Skeletal muscle satellite cell (primary cell): ENCODE measurements at regions not wholly inside any gene's neighbourhood (a gene's known extent, or its start where the extent isn't known, plus 50 kb on each side); places are given as distances from the start of the nearest gene placed in this dataset.
"Not testable (repeated sequence)": the region's sequence is repeated elsewhere in the genome, so short reads cannot be mapped to it uniquely, and the experiment has no call there.

Experiments used
- H3K27me3 ChIP-seq: 2 replicates; pipeline ENCODE4 v1.7.0; 2013; ENCODE audit warnings: low read length; ENCODE audit not compliant: control insufficient read depth, insufficient read depth
- H3K36me3 ChIP-seq: 2 replicates; pipeline ENCODE4 v1.7.0; 2013; ENCODE audit warnings: mild to moderate bottlenecking, control low read depth, low read length; ENCODE audit not compliant: insufficient read depth
- H3K4me1 ChIP-seq: 2 replicates; pipeline ENCODE4 v1.7.0; 2013; ENCODE audit warnings: low read length; ENCODE audit not compliant: control insufficient read depth, insufficient read depth
- H3K4me2 ChIP-seq: 2 replicates; pipeline ENCODE4 v1.7.0; 2013; ENCODE audit warnings: mild to moderate bottlenecking, low read length
- H3K4me3 ChIP-seq: 2 replicates; pipeline ENCODE4 v1.7.0; 2013; ENCODE audit warnings: low read length
- H3K9ac ChIP-seq: 2 replicates; pipeline ENCODE4 v1.7.0; 2013; ENCODE audit warnings: mild to moderate bottlenecking, low read depth, low read length, moderate library complexity
- H3K9me3 ChIP-seq: replicated peaks from 2 replicates; pipeline ENCODE4 v1.7.0; 2013; ENCODE audit warnings: mild to moderate bottlenecking, control low read depth, low read length

GRCh38 chr10:130513686-130514476, 377.7 kb downstream of the GLRX3 start:
- no peak overlapping the region for H3K4me3 ChIP-seq
- no peaks in the 10 kb centered on the region for H3K4me1 ChIP-seq
- no peaks in the 10 kb centered on the region for H3K36me3 ChIP-seq
- H3K27me3 ChIP-seq = no peaks in the 10 kb centered on the region
- H3K9me3 ChIP-seq = peaks cover 24% of the 10 kb centered on the region
- H3K4me2 ChIP-seq = no peak overlapping the region
- H3K9ac ChIP-seq = no peak overlapping the region

GRCh38 chr10:130515670-130516069, 379.5 kb downstream of the GLRX3 start:
- Histone ChIP-seq H3K4me2 (no peak overlapping the region), H3K9me3 (peaks cover 24% of the 10 kb centered on the region), H3K27me3 (no peaks in the 10 kb centered on the region), H3K9ac (no peak overlapping the region), H3K36me3 (no peaks in the 10 kb centered on the region), H3K4me1 (no peaks in the 10 kb centered on the region), H3K4me3 (no peak overlapping the region)

- H3K9me3 ChIP-seq = peaks cover 19% of the 10 kb centered on the region
- H3K4me3 ChIP-seq = no peak overlapping the region
- H3K4me1 ChIP-seq = no peaks in the 10 kb centered on the region
- H3K9ac ChIP-seq = no peak overlapping the region
- no peaks in the 10 kb centered on the region for H3K27me3 ChIP-seq
- H3K4me2 ChIP-seq = no peak overlapping the region
- no peaks in the 10 kb centered on the region for H3K36me3 ChIP-seq
These were observed 380.0 kb downstream of the GLRX3 start for GRCh38 chr10:130516141-130516735.

- not testable (repeated sequence) for H3K4me2 ChIP-seq, H3K9me3 ChIP-seq, H3K27me3 ChIP-seq, H3K9ac ChIP-seq, H3K4me3 ChIP-seq, H3K36me3 ChIP-seq, H3K4me1 ChIP-seq
These were observed 382.7 kb downstream of the GLRX3 start for GRCh38 chr10:130518921-130519320.

- Histone ChIP-seq H3K4me2 (no peak overlapping the region), H3K36me3 (no peaks in the 10 kb centered on the region), H3K27me3 (no peaks in the 10 kb centered on the region), H3K9ac (no peak overlapping the region), H3K9me3 (peaks cover 14% of the 10 kb centered on the region), H3K4me1 (no peaks in the 10 kb centered on the region), H3K4me3 (no peak overlapping the region)
These were observed 383.6 kb downstream of the GLRX3 start for GRCh38 chr10:130519791-130520190.

- no peaks in the 10 kb centered on the region for H3K36me3 ChIP-seq
- no peaks in the 10 kb centered on the region for H3K27me3 ChIP-seq
- H3K4me3 ChIP-seq = no peak overlapping the region
- peaks cover 7% of the 10 kb centered on the region for H3K9me3 ChIP-seq
- no peaks in the 10 kb centered on the region for H3K4me1 ChIP-seq
- H3K9ac ChIP-seq = no peak overlapping the region
- no peak overlapping the region for H3K4me2 ChIP-seq
These were observed 395.1 kb downstream of the GLRX3 start for GRCh38 chr10:130531312-130531711.

GRCh38 chr10:130541090-130541489, 404.9 kb downstream of the GLRX3 start:
- Histone ChIP-seq H3K4me3 (no peak overlapping the region), H3K27me3 (no peaks in the 10 kb centered on the region), H3K9me3 (peaks cover 9% of the 10 kb centered on the region), H3K4me1 (no peaks in the 10 kb centered on the region), H3K36me3 (no peaks in the 10 kb centered on the region), H3K9ac (no peak overlapping the region), H3K4me2 (no peak overlapping the region)

GRCh38 chr10:130542761-130543160, 406.6 kb downstream of the GLRX3 start:
- H3K27me3 ChIP-seq = no peaks in the 10 kb centered on the region
- peaks cover 13% of the 10 kb centered on the region for H3K9me3 ChIP-seq
- H3K4me3 ChIP-seq = no peak overlapping the region
- no peaks in the 10 kb centered on the region for H3K4me1 ChIP-seq
- H3K4me2 ChIP-seq = no peak overlapping the region
- no peak overlapping the region for H3K9ac ChIP-seq
- no peaks in the 10 kb centered on the region for H3K36me3 ChIP-seq

- Histone ChIP-seq H3K9ac (no peak overlapping the region), H3K4me3 (no peak overlapping the region), H3K4me1 (no peaks in the 10 kb centered on the region), H3K27me3 (no peaks in the 10 kb centered on the region), H3K4me2 (no peak overlapping the region), H3K36me3 (no peaks in the 10 kb centered on the region), H3K9me3 (peaks cover 13% of the 10 kb centered on the region)
These were observed 407.6 kb downstream of the GLRX3 start for GRCh38 chr10:130543794-130544193.

GRCh38 chr10:130545122-130545521, 408.9 kb downstream of the GLRX3 start:
- Histone ChIP-seq H3K4me3 (no peak overlapping the region), H3K9me3 (peaks cover 17% of the 10 kb centered on the region), H3K27me3 (no peaks in the 10 kb centered on the region), H3K9ac (no peak overlapping the region), H3K36me3 (no peaks in the 10 kb centered on the region), H3K4me2 (no peak overlapping the region), H3K4me1 (no peaks in the 10 kb centered on the region)

GRCh38 chr10:130545697-130546096, 409.5 kb downstream of the GLRX3 start:
- H3K36me3 ChIP-seq = no peaks in the 10 kb centered on the region
- H3K9me3 ChIP-seq = peaks cover 17% of the 10 kb centered on the region
- H3K4me1 ChIP-seq = no peaks in the 10 kb centered on the region
- no peak overlapping the region for H3K4me3 ChIP-seq
- no peaks in the 10 kb centered on the region for H3K27me3 ChIP-seq
- H3K4me2 ChIP-seq = no peak overlapping the region
- H3K9ac ChIP-seq = no peak overlapping the region

GRCh38 chr10:130546841-130547240, 410.6 kb downstream of the GLRX3 start:
- H3K9me3 ChIP-seq = peaks cover 23% of the 10 kb centered on the region
- H3K27me3 ChIP-seq = no peaks in the 10 kb centered on the region
- H3K9ac ChIP-seq = no peak overlapping the region
- H3K36me3 ChIP-seq = no peaks in the 10 kb centered on the region
- no peak overlapping the region for H3K4me2 ChIP-seq
- H3K4me3 ChIP-seq = no peak overlapping the region
- H3K4me1 ChIP-seq = no peaks in the 10 kb centered on the region
